Stimulated activated CD8-positive, alpha-beta memory T cell treated with anti-CD3 and anti-CD28 coated beads, Interleukin-15, amount 100 ng/mL, for 1 hour (primary cell): ENCODE measurements at regions not wholly inside any gene's neighbourhood (a gene's known extent, or its start where the extent isn't known, plus 50 kb on each side); places are given as distances from the start of the nearest gene placed in this dataset.
A peak's percentile ranks its signal among the peaks of the same experiment; 100 is the strongest.

Experiments
- DNase-seq: peaks from one replicate; pipeline ENCODE4 v3.0.0-alpha.2; 2020; ENCODE audit warnings: low read depth

- DNase-seq = no peak
Measured at GRCh38 chr6:143594647-143595046, 83.1 kb upstream of the PHACTR2 start.

- no peak for DNase-seq
Measured at GRCh38 chr6:143592335-143592734, 80.8 kb upstream of the FUCA2 start.

- no peak for DNase-seq
Measured at GRCh38 chr6:143591441-143591840, 79.9 kb upstream of the FUCA2 start.

- DNase-seq = no peak
Measured at GRCh38 chr6:143589162-143589561, 77.6 kb upstream of the FUCA2 start.

GRCh38 chr6:143586557-143586956, 75.0 kb upstream of the FUCA2 start:
- no peak for DNase-seq

- DNase-seq = no peak
Measured at GRCh38 chr6:143585716-143586115, 74.2 kb upstream of the FUCA2 start.

GRCh38 chr6:143585241-143585640, 73.7 kb upstream of the FUCA2 start:
- no peak for DNase-seq

GRCh38 chr6:143583542-143584327, 72.2 kb upstream of the FUCA2 start:
- DNase-seq = no peak

- DNase-seq = no peak
Measured at GRCh38 chr6:143581835-143582480, 70.4 kb upstream of the FUCA2 start.

GRCh38 chr6:143579703-143580102, 68.2 kb upstream of the FUCA2 start:
- DNase-seq = no peak

- no peak for DNase-seq
Measured at GRCh38 chr6:143578054-143578453, 66.5 kb upstream of the FUCA2 start.

- no peak for DNase-seq
Measured at GRCh38 chr6:143575901-143576426, 64.4 kb upstream of the FUCA2 start.

GRCh38 chr6:143575440-143575839, 63.9 kb upstream of the FUCA2 start:
- peak; percentile 16 for DNase-seq

- DNase-seq = no peak
Measured at GRCh38 chr6:143570147-143570853, 58.8 kb upstream of the FUCA2 start.

- no peak for DNase-seq
Measured at GRCh38 chr6:143569040-143569439, 57.5 kb upstream of the FUCA2 start.

- no peak for DNase-seq
Measured at GRCh38 chr6:143564484-143565017, 53.0 kb upstream of the FUCA2 start.

- no peak for DNase-seq
Measured at GRCh38 chr6:143562143-143562542, 50.6 kb upstream of the FUCA2 start.
